Erythroblast (primary cell): ENCODE measurements at regions not wholly inside any gene's neighbourhood (a gene's known extent, or its start where the extent isn't known, plus 50 kb on each side); places are given as distances from the start of the nearest gene placed in this dataset.

ENCODE experiments used
- GATA1 ChIP-seq: IDR thresholded peaks from 2 replicates; pipeline ENCODE4 v1.6.1; 2011; ENCODE audit warnings: low read depth, mild to moderate bottlenecking, control low read depth, low read length, moderate library complexity
- POLR2A ChIP-seq: IDR thresholded peaks from 2 replicates; pipeline ENCODE4 v1.6.1; 2011; ENCODE audit warnings: mild to moderate bottlenecking, low read length

- TF ChIP-seq GATA1: no peak
- no peak for TF ChIP-seq POLR2A
These were observed 212.1 kb upstream of the TNRC6C start for GRCh38 chr17:77746393-77746792.
